Esophagus muscularis mucosa (tissue), 3 donors: ENCODE measurements at regions not wholly inside any gene's neighbourhood (a gene's known extent, or its start where the extent isn't known, plus 50 kb on each side); places are given as distances from the start of the nearest gene placed in this dataset.

Source experiments
- CTCF ChIP-seq, 3 experiments: fragments of 200-600 bp in 2 of 3; fragments of 450-650 bp in 1 of 3; sonication (generic) in 2 of 3; IDR thresholded peaks; one replicate each; pipeline ENCODE4 v1.5.1; 2017 to 2019; ENCODE audit warnings: antibody characterized with exemption in 3 of 3, mild to moderate bottlenecking in 2 of 3, moderate library complexity in 1 of 3
- POLR2A ChIP-seq: fragments of 450-650 bp; IDR thresholded peaks from one replicate; pipeline ENCODE4 v1.6.1; 2017; ENCODE audit warnings: antibody characterized with exemption, moderate library complexity, mild to moderate bottlenecking, low read depth
- POLR2AphosphoS5 ChIP-seq, 2 donors: sonication (generic); formaldehyde crosslinking; IDR thresholded peaks; one replicate each; pipeline ENCODE4 v1.6.1; 2017; ENCODE audit warnings: antibody characterized with exemption in 2 of 2

GRCh38 chr11:88036701-88037100, 138.5 kb downstream of the RAB38 start:
- TF ChIP-seq CTCF (IDR thresholded peaks at IDR 0.05) = no peak
- no peak for TF ChIP-seq POLR2A
- TF ChIP-seq POLR2AphosphoS5 (IDR thresholded peaks at IDR 0.05) = no peak
